K562 (cell line): ENCODE measurements at regions not wholly inside any gene's neighbourhood (a gene's known extent, or its start where the extent isn't known, plus 50 kb on each side); places are given as distances from the start of the nearest gene placed in this dataset.

Experiments
- ATAC-seq: fragments of 200-7000 bp; cut with Tn5 transposase; 3 replicates; pipeline ENCODE4 v1.9.1; 2020; ENCODE audit warnings: moderate library complexity
- BruUV-seq: library from RNA; stranded (reverse); fragments of 400-500 nt; replicated peaks from 2 replicates; lab custom pipeline; 2021; lab: Mats Ljungman, UMichigan
- CTCF ChIA-PET: fragments of 300-600 bp; formaldehyde crosslinking; extraction: SDS; loops from one replicate; lab custom pipeline; 2021; ENCODE audit warnings: low intra/inter-chr PET ratio; lab: Yijun Ruan, JAX
- POLR2A ChIA-PET: fragments of 300-600, 350-650 bp; sonication (Branson Sonifier 250); formaldehyde crosslinking; extraction: SDS; loops from one replicate; lab custom pipeline; 2021; ENCODE audit warnings: antibody characterized with exemption, inconsistent platforms; lab: Yijun Ruan, JAX
- DNase-seq, 4 experiments: peaks; one replicate each; pipeline versions ENCODE4 v3.0.0 to v3.0.0-alpha.2; 2011 to 2018; ENCODE audit warnings: low spot score in 3 of 4, mixed read lengths in 3 of 4; ENCODE audit errors: extremely low read depth in 1 of 4
- FAIRE-seq: peaks from 2 replicates; lab custom pipeline; 2011; peaks lifted over from hg19 to GRCh38; lab: Jason Lieb, UNC
- H2AFZ ChIP-seq: 2 replicates; pipeline ENCODE4 v1.6.0; 2011; ENCODE audit warnings: low read depth, low read length, control low read depth, inconsistent platforms
- H3K27ac ChIP-seq: fragments of 200-600 bp; 3 replicates; pipeline ENCODE4 v1.8.0; 2011; ENCODE audit warnings: low read depth, mild to moderate bottlenecking, control low read depth, inconsistent platforms, low read length, moderate library complexity, mixed read lengths; ENCODE audit errors: extremely low read depth
- H3K27me3 ChIP-seq, 2 experiments: fragments of 300-600 bp in 1 of 2; 2 replicates in 1 of 2; 3 replicates in 1 of 2; pipeline versions ENCODE4 v1.6.0 to v1.8.0; 2011; ENCODE audit warnings: inconsistent platforms in 2 of 2, low read length in 2 of 2, mild to moderate bottlenecking in 1 of 2, mixed read lengths in 1 of 2, moderate library complexity in 1 of 2; ENCODE audit not compliant: control insufficient read depth in 2 of 2, insufficient read depth in 2 of 2
- H3K36me3 ChIP-seq: fragments of 300-600 bp; 3 replicates; pipeline ENCODE4 v1.8.0; 2011; ENCODE audit warnings: mild to moderate bottlenecking, low read length, inconsistent platforms; ENCODE audit not compliant: control insufficient read depth, insufficient read depth
- H3K4me1 ChIP-seq, 2 experiments: fragments of 200-600 bp in 1 of 2; replicated peaks in 1 of 2; 2 replicates in 1 of 2; 3 replicates in 1 of 2; pipeline versions ENCODE4 v1.5.1 to v1.8.0; 2011; ENCODE audit warnings: inconsistent platforms in 2 of 2, low read length in 2 of 2, mild to moderate bottlenecking in 1 of 2, mixed read lengths in 1 of 2, moderate library complexity in 1 of 2; ENCODE audit not compliant: control insufficient read depth in 2 of 2, insufficient read depth in 2 of 2
- H3K4me2 ChIP-seq: 2 replicates; pipeline ENCODE4 v1.6.1; 2011; ENCODE audit warnings: low read length, control low read depth, inconsistent platforms, mixed read lengths; ENCODE audit not compliant: insufficient read depth
- H3K4me3 ChIP-seq: fragments of 200-600 bp; sonication (generic), shearing (Covaris generic); 2 replicates; pipeline ENCODE4 v1.5.1; 2016; ENCODE audit warnings: control low read depth, inconsistent platforms
- H3K79me2 ChIP-seq: fragments of 200-600 bp; 3 replicates; pipeline ENCODE4 v1.8.0; 2011; ENCODE audit warnings: low read length, inconsistent platforms; ENCODE audit not compliant: control insufficient read depth, insufficient read depth
- H3K9ac ChIP-seq, 2 experiments: 2 replicates each; pipeline versions ENCODE4 v1.6.0 to v1.6.1; 2011; ENCODE audit warnings: low read depth in 2 of 2, low read length in 2 of 2, control low read depth in 1 of 2, inconsistent platforms in 1 of 2, mild to moderate bottlenecking in 1 of 2, mixed read lengths in 1 of 2; ENCODE audit not compliant: insufficient read depth in 1 of 2
- H3K9me1 ChIP-seq: one replicate; pipeline ENCODE4 v1.6.0; 2011; ENCODE audit warnings: inconsistent platforms, mild to moderate bottlenecking, low read length, moderate library complexity; ENCODE audit not compliant: control insufficient read depth, insufficient read depth
- H3K9me3 ChIP-seq: replicated peaks from 2 replicates; pipeline ENCODE4 v1.5.1; 2011; ENCODE audit warnings: low read depth, low read length, inconsistent platforms; ENCODE audit not compliant: control insufficient read depth, insufficient read depth
- H4K20me1 ChIP-seq: replicated peaks from 2 replicates; pipeline ENCODE4 v1.6.1; 2011; ENCODE audit warnings: low read length, inconsistent platforms, mixed read lengths; ENCODE audit not compliant: control insufficient read depth, insufficient read depth
- GATA2 ChIP-seq: sonication (generic); formaldehyde crosslinking; IDR thresholded peaks from 2 replicates; pipeline ENCODE4 v1.4.0; 2020; ENCODE audit warnings: mild to moderate bottlenecking, missing genetic modification reagents
- KDM1A ChIP-seq, 2 experiments: fragments of 450-650 bp; IDR thresholded peaks; 2 replicates each; pipeline ENCODE4 v1.6.1; 2016; ENCODE audit warnings: mild to moderate bottlenecking in 2 of 2
- MBD2 ChIP-seq: sonication (generic); IDR thresholded peaks from 2 replicates; pipeline ENCODE4 v1.6.1; 2016; ENCODE audit warnings: low read depth, borderline replicate concordance
- NELFE ChIP-seq: IDR thresholded peaks from 2 replicates; pipeline ENCODE4 v1.6.1; 2011; ENCODE audit warnings: mild to moderate bottlenecking; ENCODE audit not compliant: insufficient read depth, insufficient read length
- NR2F6 ChIP-seq: fragments of 450-650 bp; formaldehyde crosslinking; IDR thresholded peaks from 2 replicates; pipeline ENCODE4 v1.4.0; 2020; ENCODE audit warnings: mild to moderate bottlenecking
- RBM22 ChIP-seq: fragments of 200-400 bp; formaldehyde crosslinking; IDR thresholded peaks from 2 replicates; pipeline ENCODE4 v1.6.1; 2018; ENCODE audit warnings: low read length, low read depth; ENCODE audit not compliant: poor library complexity, severe bottlenecking
- ZNF146 ChIP-seq: IDR thresholded peaks from one replicate; pipeline ENCODE4 v1.6.1; 2018; ENCODE audit warnings: missing compliant biosample characterization; ENCODE audit not compliant: unreplicated experiment
- ZNF253 ChIP-seq: fragments of 250-450 bp; sonication (Bioruptor Pico); conservative IDR thresholded peaks from 2 replicates; pipeline ENCODE4 v1.6.1; 2021; ENCODE audit warnings: mild to moderate bottlenecking
- WGBS: fragments of 100-300 bp; shearing (Covaris generic); methylation state at CpG from one replicate; pipeline ENCODE4 v1.1.6; 2016; ENCODE audit warnings: low coverage, mixed read lengths; ENCODE audit not compliant: insufficient coverage; ENCODE audit errors: missing lambda C conversion rate; 5-methylcytosine and 5-hydroxymethylcytosine counted together
- in situ Hi-C: fragments of 300-500 bp; cut with MboI; formaldehyde crosslinking; loops from 4 replicates; pipeline ENCODE4 v1.15.0; 2018; ENCODE audit warnings: inconsistent platforms, mixed read lengths
- intact Hi-C: fragments of 100-400 bp; cut with micrococcal nuclease; formaldehyde crosslinking; loops from 2 replicates; pipeline ENCODE4 v1.14.2; 2022
- TF ChIP-seq, protein P1 (sequence below): fragments of 450-650 bp; IDR thresholded peaks from 2 replicates; pipeline ENCODE4 v1.6.1; 2018; ENCODE audit not compliant: partially characterized antibody
- TF ChIP-seq, protein P2 (sequence below): sonication (generic); formaldehyde crosslinking; IDR thresholded peaks from 2 replicates; pipeline ENCODE4 v1.8.0; 2022; ENCODE audit warnings: missing genetic modification reagents, mild to moderate bottlenecking, borderline replicate concordance
- TF ChIP-seq, protein P3 (sequence below): sonication (generic); formaldehyde crosslinking; IDR thresholded peaks from 2 replicates; pipeline ENCODE4 v1.8.0; 2022; ENCODE audit warnings: mild to moderate bottlenecking, missing genetic modification reagents
- TF ChIP-seq, protein P4 (sequence below): fragments of 450-650 bp; IDR thresholded peaks from 2 replicates; pipeline ENCODE4 v1.6.1; 2017; ENCODE audit warnings: antibody characterized with exemption, mild to moderate bottlenecking

DNA sequence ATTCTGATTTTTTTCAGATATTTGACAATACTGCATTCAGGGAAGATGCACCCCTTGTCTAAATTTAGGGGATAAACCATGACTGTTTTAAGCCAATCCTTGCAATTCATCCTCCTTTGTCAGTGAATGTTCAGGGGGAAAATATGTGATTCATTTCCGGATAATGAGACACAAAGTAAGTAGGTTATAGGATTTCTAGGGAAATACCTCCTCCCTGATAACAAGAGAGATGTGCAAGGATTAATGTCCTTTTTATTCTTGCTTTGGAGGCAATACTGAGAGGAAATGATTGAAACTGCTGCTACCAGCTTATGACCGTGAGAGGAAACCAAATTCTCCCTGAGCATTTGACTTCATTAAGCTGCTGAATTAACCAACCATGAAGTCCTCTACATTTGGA is 161.3 kb upstream of the EYA4 start:
- FAIRE-seq (no peak), DNase-seq (no peak), ATAC-seq (no peak)
- ChIA-PET POLR2A (interaction anchor here (0.6 kb wide), 1 partner anchor 708 kb away, joined by 3 read pairs; no protein-coding TSS in a partner anchor), CTCF (no interaction called here)
- Histone ChIP-seq H3K27ac (no peak overlapping the region), H3K9ac (no peak overlapping the region), H3K36me3 (no peaks in the 10 kb centered on the region), H4K20me1 (no peaks in the 10 kb centered on the region), H3K4me1 (no peaks in the 10 kb centered on the region), H3K4me2 (no peak overlapping the region), H2AFZ (no peak overlapping the region), H3K79me2 (no peaks in the 10 kb centered on the region), H3K4me3 (no peak overlapping the region), H3K27me3 (no peaks in the 10 kb centered on the region), H3K9me1 (no peaks in the 10 kb centered on the region), H3K9me3 (0 out of 2 replicates have a peak, but pooled peaks cover 2% of the 10 kb centered on the region)
- intact Hi-C loops, result no loop called here
- BruUV-seq, result no TSS peak
- WGBS, result 0% methylated on average over 2 of the region's 2 CpGs
- in situ Hi-C loops, result no loop called here
- no peak for TF ChIP-seq ZNF146 (CRISPR knock-in tag)
- TF ChIP-seq, protein P1, sequence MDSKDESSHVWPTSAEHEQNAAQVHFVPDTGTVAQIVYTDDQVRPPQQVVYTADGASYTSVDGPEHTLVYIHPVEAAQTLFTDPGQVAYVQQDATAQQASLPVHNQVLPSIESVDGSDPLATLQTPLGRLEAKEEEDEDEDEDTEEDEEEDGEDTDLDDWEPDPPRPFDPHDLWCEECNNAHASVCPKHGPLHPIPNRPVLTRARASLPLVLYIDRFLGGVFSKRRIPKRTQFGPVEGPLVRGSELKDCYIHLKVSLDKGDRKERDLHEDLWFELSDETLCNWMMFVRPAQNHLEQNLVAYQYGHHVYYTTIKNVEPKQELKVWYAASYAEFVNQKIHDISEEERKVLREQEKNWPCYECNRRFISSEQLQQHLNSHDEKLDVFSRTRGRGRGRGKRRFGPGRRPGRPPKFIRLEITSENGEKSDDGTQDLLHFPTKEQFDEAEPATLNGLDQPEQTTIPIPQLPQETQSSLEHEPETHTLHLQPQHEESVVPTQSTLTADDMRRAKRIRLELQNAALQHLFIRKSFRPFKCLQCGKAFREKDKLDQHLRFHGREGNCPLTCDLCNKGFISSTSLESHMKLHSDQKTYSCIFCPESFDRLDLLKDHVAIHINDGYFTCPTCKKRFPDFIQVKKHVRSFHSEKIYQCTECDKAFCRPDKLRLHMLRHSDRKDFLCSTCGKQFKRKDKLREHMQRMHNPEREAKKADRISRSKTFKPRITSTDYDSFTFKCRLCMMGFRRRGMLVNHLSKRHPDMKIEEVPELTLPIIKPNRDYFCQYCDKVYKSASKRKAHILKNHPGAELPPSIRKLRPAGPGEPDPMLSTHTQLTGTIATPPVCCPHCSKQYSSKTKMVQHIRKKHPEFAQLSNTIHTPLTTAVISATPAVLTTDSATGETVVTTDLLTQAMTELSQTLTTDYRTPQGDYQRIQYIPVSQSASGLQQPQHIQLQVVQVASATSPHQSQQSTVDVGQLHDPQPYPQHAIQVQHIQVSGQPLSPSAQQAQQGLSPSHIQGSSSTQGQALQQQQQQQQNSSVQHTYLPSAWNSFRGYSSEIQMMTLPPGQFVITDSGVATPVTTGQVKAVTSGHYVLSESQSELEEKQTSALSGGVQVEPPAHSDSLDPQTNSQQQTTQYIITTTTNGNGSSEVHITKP, result no peak
- TF ChIP-seq, protein P2, sequence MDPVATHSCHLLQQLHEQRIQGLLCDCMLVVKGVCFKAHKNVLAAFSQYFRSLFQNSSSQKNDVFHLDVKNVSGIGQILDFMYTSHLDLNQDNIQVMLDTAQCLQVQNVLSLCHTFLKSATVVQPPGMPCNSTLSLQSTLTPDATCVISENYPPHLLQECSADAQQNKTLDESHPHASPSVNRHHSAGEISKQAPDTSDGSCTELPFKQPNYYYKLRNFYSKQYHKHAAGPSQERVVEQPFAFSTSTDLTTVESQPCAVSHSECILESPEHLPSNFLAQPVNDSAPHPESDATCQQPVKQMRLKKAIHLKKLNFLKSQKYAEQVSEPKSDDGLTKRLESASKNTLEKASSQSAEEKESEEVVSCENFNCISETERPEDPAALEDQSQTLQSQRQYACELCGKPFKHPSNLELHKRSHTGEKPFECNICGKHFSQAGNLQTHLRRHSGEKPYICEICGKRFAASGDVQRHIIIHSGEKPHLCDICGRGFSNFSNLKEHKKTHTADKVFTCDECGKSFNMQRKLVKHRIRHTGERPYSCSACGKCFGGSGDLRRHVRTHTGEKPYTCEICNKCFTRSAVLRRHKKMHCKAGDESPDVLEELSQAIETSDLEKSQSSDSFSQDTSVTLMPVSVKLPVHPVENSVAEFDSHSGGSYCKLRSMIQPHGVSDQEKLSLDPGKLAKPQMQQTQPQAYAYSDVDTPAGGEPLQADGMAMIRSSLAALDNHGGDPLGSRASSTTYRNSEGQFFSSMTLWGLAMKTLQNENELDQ, result no peak
- TF ChIP-seq, protein P3, sequence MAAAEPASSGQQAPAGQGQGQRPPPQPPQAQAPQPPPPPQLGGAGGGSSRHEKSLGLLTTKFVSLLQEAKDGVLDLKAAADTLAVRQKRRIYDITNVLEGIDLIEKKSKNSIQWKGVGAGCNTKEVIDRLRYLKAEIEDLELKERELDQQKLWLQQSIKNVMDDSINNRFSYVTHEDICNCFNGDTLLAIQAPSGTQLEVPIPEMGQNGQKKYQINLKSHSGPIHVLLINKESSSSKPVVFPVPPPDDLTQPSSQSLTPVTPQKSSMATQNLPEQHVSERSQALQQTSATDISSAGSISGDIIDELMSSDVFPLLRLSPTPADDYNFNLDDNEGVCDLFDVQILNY (CRISPR knock-in tag), result no peak
- TF ChIP-seq NELFE, result no peak
- no peak for TF ChIP-seq GATA2 (CRISPR knock-in tag)
- TF ChIP-seq NR2F6 (CRISPR knock-in tag), result no peak
- TF ChIP-seq, protein P4, sequence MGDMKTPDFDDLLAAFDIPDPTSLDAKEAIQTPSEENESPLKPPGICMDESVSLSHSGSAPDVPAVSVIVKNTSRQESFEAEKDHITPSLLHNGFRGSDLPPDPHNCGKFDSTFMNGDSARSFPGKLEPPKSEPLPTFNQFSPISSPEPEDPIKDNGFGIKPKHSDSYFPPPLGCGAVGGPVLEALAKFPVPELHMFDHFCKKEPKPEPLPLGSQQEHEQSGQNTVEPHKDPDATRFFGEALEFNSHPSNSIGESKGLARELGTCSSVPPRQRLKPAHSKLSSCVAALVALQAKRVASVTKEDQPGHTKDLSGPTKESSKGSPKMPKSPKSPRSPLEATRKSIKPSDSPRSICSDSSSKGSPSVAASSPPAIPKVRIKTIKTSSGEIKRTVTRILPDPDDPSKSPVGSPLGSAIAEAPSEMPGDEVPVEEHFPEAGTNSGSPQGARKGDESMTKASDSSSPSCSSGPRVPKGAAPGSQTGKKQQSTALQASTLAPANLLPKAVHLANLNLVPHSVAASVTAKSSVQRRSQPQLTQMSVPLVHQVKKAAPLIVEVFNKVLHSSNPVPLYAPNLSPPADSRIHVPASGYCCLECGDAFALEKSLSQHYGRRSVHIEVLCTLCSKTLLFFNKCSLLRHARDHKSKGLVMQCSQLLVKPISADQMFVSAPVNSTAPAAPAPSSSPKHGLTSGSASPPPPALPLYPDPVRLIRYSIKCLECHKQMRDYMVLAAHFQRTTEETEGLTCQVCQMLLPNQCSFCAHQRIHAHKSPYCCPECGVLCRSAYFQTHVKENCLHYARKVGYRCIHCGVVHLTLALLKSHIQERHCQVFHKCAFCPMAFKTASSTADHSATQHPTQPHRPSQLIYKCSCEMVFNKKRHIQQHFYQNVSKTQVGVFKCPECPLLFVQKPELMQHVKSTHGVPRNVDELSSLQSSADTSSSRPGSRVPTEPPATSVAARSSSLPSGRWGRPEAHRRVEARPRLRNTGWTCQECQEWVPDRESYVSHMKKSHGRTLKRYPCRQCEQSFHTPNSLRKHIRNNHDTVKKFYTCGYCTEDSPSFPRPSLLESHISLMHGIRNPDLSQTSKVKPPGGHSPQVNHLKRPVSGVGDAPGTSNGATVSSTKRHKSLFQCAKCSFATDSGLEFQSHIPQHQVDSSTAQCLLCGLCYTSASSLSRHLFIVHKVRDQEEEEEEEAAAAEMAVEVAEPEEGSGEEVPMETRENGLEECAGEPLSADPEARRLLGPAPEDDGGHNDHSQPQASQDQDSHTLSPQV, result no peak
- TF ChIP-seq KDM1A (IDR thresholded peaks at IDR 0.05), result no peak
- no peak for TF ChIP-seq MBD2
- no peak for TF ChIP-seq ZNF253 (CRISPR knock-in tag)
- no peak for TF ChIP-seq RBM22
